PC-9 (cell line): ENCODE measurements at regions not wholly inside any gene's neighbourhood (a gene's known extent, or its start where the extent isn't known, plus 50 kb on each side); places are given as distances from the start of the nearest gene placed in this dataset.
"Not testable (repeated sequence)": the region's sequence is repeated elsewhere in the genome, so short reads cannot be mapped to it uniquely, and the experiment has no call there.

Experiments used
- BruUV-seq: library from RNA; stranded (reverse); fragments of 400-500 nt; replicated peaks from 2 replicates; lab custom pipeline; 2021; lab: Mats Ljungman, UMichigan
- CTCF ChIA-PET: fragments of 300-600 bp; sonication (Branson Sonifier 250); formaldehyde crosslinking; loops from one replicate; lab custom pipeline; 2022; ENCODE audit warnings: antibody characterized with exemption; lab: Charles Lee
- POLR2A ChIA-PET: fragments of 300-600 bp; sonication (Branson Sonifier 250); formaldehyde crosslinking; loops from one replicate; lab custom pipeline; 2022; ENCODE audit warnings: antibody characterized with exemption; ENCODE audit not compliant: unreplicated experiment; lab: Charles Lee
- DNase-seq, 2 experiments: peaks; one replicate each; pipeline versions ENCODE4 v3.0.0 to v3.0.0-alpha.2; 2015 to 2022; ENCODE audit warnings: mixed read lengths in 1 of 2
- H2AFZ ChIP-seq: fragments of 200-600 bp; sonication (generic); 2 replicates; pipeline ENCODE4 v1.8.1; 2017; ENCODE audit warnings: antibody characterized with exemption
- H3F3A ChIP-seq: fragments of 200-600 bp; sonication (generic); 2 replicates; pipeline ENCODE4 v1.8.1; 2017; ENCODE audit warnings: antibody characterized with exemption, mild to moderate bottlenecking, low read depth; ENCODE audit not compliant: insufficient read depth
- H3K27ac ChIP-seq: fragments of 200-600 bp; sonication (generic); 2 replicates; pipeline ENCODE4 v1.6.1; 2016; ENCODE audit warnings: mixed run types
- H3K27me3 ChIP-seq: fragments of 200-600 bp; sonication (generic); 2 replicates; pipeline ENCODE4 v1.6.1; 2016; ENCODE audit warnings: low read depth, mixed run types; ENCODE audit not compliant: insufficient read depth
- H3K36me3 ChIP-seq: fragments of 200-600 bp; sonication (generic); 2 replicates; pipeline ENCODE4 v1.6.1; 2016; ENCODE audit warnings: low read depth, mixed run types
- H3K4me1 ChIP-seq: fragments of 200-600 bp; sonication (generic); replicated peaks from 2 replicates; pipeline ENCODE4 v1.6.1; 2016; ENCODE audit warnings: mixed run types; ENCODE audit not compliant: insufficient read depth
- H3K4me2 ChIP-seq: fragments of 200-600 bp; sonication (generic); 2 replicates; pipeline ENCODE4 v1.6.1; 2017; ENCODE audit warnings: mixed run types
- H3K4me3 ChIP-seq: fragments of 200-600 bp; sonication (generic); 2 replicates; pipeline ENCODE4 v1.6.1; 2016; ENCODE audit warnings: mixed run types
- H3K79me2 ChIP-seq: fragments of 200-600 bp; sonication (generic); 2 replicates; pipeline ENCODE4 v1.6.1; 2017; ENCODE audit warnings: low read depth, mixed run types
- H3K9me2 ChIP-seq: fragments of 200-600 bp; sonication (generic); 2 replicates; pipeline ENCODE4 v1.8.1; 2017; ENCODE audit warnings: mild to moderate bottlenecking; ENCODE audit not compliant: insufficient read depth
- H3K9me3 ChIP-seq: fragments of 200-600 bp; sonication (generic); 2 replicates; pipeline ENCODE4 v1.8.1; 2016; ENCODE audit warnings: low read depth; ENCODE audit not compliant: insufficient read depth
- H4K20me1 ChIP-seq: fragments of 200-600 bp; sonication (generic); 2 replicates; pipeline ENCODE4 v1.8.1; 2017; ENCODE audit not compliant: insufficient read depth
- EZH2 ChIP-seq: fragments of 200-600 bp; sonication (generic); IDR thresholded peaks from 2 replicates; pipeline ENCODE4 v1.8.0; 2017; ENCODE audit warnings: antibody characterized with exemption, low read depth
- intact Hi-C: fragments of 100-400 bp; cut with micrococcal nuclease; formaldehyde crosslinking; loops from one replicate; pipeline ENCODE4 v1.10.0; 2022; ENCODE audit not compliant: unreplicated experiment
- TF ChIP-seq, protein P1 (sequence below): fragments of 200-600 bp; sonication (generic); conservative IDR thresholded peaks from 2 replicates; pipeline ENCODE4 v1.6.1; 2017; ENCODE audit warnings: mixed run types, antibody characterized with exemption, mild to moderate bottlenecking, moderate library complexity

DNA sequence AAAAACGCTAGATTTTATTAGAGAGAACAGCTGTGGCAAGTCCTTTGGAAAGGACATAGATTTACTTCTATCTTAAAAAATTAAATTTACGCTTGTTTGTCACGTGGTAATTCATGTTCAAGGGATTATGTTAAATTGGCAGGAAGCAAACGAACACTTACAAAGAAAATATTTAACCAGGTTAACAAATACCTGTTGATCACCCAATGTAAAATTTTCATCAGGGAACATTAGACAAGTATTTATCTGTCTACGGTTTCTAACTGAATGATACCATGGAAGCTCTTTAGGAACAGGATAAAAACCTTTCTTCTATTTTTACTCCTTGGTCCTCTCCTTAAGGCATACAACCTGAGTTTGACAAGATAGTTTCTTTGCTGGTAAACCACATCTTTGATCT, 122.2 kb downstream of the NOC3L start:
- intact Hi-C loops, result no loop called here

DNA sequence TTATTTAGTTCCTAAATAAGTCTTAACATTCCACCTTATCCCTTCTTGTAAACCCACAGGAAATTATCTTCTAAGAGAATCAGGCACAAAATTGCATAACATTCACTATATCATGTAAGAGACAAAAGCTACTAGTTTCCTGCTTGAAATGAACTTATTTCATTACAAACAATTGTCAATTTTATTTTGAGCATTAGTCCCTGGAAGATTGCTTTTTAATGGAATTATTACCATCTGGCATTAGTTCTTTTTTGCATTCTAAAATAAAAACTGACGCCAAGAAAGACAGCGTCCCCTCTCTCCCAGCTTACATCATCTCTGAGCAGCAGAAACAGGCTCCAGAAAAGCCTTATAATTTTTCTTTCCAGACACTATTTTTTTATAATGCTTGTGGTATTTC, 121.8 kb downstream of the NOC3L start:
- Histone ChIP-seq H3K9me2 (no peaks in the 10 kb centered on the region), H3K27me3 (no peaks in the 10 kb centered on the region), H3F3A (0 out of 2 replicates have a peak, but pooled peaks cover 3% of the 10 kb centered on the region), H2AFZ (no peak overlapping the region), H3K36me3 (no peaks in the 10 kb centered on the region), H3K4me3 (no peak overlapping the region), H3K27ac (no peak overlapping the region), H3K4me1 (no peaks in the 10 kb centered on the region), H3K4me2 (no peak overlapping the region), H3K9me3 (no peaks in the 10 kb centered on the region), H3K79me2 (no peaks in the 10 kb centered on the region), H4K20me1 (no peaks in the 10 kb centered on the region)
- TF ChIP-seq EZH2, result no peak
- BruUV-seq, result no TSS peak
- no peak for DNase-seq
- intact Hi-C loops, result no loop called here
- ChIA-PET CTCF (no interaction called here), POLR2A (no interaction called here)

More for the DNA sequence above, 122.2 kb downstream of the NOC3L start:
- H2AFZ ChIP-seq, result no peak overlapping the region
- TF ChIP-seq, protein P1, sequence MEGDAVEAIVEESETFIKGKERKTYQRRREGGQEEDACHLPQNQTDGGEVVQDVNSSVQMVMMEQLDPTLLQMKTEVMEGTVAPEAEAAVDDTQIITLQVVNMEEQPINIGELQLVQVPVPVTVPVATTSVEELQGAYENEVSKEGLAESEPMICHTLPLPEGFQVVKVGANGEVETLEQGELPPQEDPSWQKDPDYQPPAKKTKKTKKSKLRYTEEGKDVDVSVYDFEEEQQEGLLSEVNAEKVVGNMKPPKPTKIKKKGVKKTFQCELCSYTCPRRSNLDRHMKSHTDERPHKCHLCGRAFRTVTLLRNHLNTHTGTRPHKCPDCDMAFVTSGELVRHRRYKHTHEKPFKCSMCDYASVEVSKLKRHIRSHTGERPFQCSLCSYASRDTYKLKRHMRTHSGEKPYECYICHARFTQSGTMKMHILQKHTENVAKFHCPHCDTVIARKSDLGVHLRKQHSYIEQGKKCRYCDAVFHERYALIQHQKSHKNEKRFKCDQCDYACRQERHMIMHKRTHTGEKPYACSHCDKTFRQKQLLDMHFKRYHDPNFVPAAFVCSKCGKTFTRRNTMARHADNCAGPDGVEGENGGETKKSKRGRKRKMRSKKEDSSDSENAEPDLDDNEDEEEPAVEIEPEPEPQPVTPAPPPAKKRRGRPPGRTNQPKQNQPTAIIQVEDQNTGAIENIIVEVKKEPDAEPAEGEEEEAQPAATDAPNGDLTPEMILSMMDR, result no peak
- no peak for TF ChIP-seq EZH2
- no peak overlapping the region for H3K27ac ChIP-seq
- H3K36me3 ChIP-seq, result no peaks in the 10 kb centered on the region
- no peak overlapping the region for H3K4me3 ChIP-seq
- POLR2A ChIA-PET, result no interaction called here
- H3K4me2 ChIP-seq, result no peak overlapping the region
- no peaks in the 10 kb centered on the region for H4K20me1 ChIP-seq
- no peaks in the 10 kb centered on the region for H3K4me1 ChIP-seq
- H3K27me3 ChIP-seq, result no peaks in the 10 kb centered on the region
- no TSS peak for BruUV-seq
- DNase-seq, result no peak
- no peaks in the 10 kb centered on the region for H3K79me2 ChIP-seq
- H3K9me3 ChIP-seq, result no peaks in the 10 kb centered on the region
- CTCF ChIA-PET, result no interaction called here
- H3F3A ChIP-seq, result 0 out of 2 replicates have a peak, but pooled peaks cover 3% of the 10 kb centered on the region
- no peaks in the 10 kb centered on the region for H3K9me2 ChIP-seq

DNA sequence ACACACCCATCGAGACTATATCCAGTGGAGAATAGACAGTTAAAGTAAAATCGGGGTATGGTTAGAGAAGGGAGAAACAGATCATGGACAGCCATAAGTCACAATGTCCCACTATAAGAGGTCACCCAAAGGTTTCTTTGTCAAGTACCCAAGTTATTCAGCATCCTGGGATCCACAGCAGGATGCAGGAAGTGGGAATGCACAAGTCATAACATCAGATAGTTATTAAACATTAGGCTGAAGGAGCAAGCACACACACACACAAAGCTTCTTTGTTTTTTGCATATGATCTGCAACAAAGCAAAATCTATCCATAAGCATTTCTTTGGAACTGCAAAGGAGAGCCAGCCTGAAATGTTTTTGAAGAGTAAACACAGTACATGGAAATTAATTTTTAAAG, 111.6 kb downstream of the NOC3L start:
- Histone ChIP-seq H3K4me2 (no peak overlapping the region), H3K79me2 (no peaks in the 10 kb centered on the region), H3F3A (no peaks in the 10 kb centered on the region), H3K36me3 (no peaks in the 10 kb centered on the region), H2AFZ (no peak overlapping the region), H4K20me1 (no peaks in the 10 kb centered on the region), H3K4me1 (no peaks in the 10 kb centered on the region), H3K9me2 (no peaks in the 10 kb centered on the region), H3K27ac (no peak overlapping the region), H3K4me3 (no peak overlapping the region), H3K9me3 (no peaks in the 10 kb centered on the region), H3K27me3 (no peaks in the 10 kb centered on the region)
- intact Hi-C loops, result no loop called here
- no peak for TF ChIP-seq EZH2
- TF ChIP-seq, protein P1, result no peak
- CTCF ChIA-PET, result no interaction called here
- POLR2A ChIA-PET, result no interaction called here
- no peak for DNase-seq
- no TSS peak for BruUV-seq

DNA sequence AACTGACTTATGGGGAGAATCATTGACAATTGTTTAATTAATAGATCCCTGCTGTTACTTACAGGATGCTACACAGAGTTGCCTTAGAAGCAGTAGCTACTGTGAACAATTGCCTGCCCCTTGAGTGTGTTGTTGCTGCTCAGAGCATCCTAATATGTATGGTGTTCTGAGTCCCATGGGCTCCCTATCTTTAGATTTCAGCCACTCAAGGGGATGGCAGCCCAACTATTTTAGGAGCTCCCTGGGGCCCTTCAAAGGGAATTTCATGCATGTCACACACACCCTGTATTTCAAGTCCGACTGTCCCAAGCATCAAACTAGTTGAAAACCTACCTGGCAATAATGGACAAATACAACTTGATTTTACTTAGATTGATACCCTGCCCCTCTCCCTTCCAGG, 111.2 kb downstream of the NOC3L start:
- H3K4me2 ChIP-seq, result no peak overlapping the region
- no peak overlapping the region for H3K27ac ChIP-seq
- H3F3A ChIP-seq, result no peaks in the 10 kb centered on the region
- H3K9me2 ChIP-seq, result no peaks in the 10 kb centered on the region
- H3K9me3 ChIP-seq, result no peaks in the 10 kb centered on the region
- H3K27me3 ChIP-seq, result no peaks in the 10 kb centered on the region
- BruUV-seq, result no TSS peak
- intact Hi-C loops, result no loop called here
- ChIA-PET POLR2A (no interaction called here), CTCF (no interaction called here)
- no peak for DNase-seq
- TF ChIP-seq, protein P1, result no peak
- no peak for TF ChIP-seq EZH2
- no peak overlapping the region for H3K4me3 ChIP-seq
- no peaks in the 10 kb centered on the region for H3K36me3 ChIP-seq
- no peaks in the 10 kb centered on the region for H3K4me1 ChIP-seq
- no peaks in the 10 kb centered on the region for H3K79me2 ChIP-seq
- H2AFZ ChIP-seq, result no peak overlapping the region
- no peaks in the 10 kb centered on the region for H4K20me1 ChIP-seq

DNA sequence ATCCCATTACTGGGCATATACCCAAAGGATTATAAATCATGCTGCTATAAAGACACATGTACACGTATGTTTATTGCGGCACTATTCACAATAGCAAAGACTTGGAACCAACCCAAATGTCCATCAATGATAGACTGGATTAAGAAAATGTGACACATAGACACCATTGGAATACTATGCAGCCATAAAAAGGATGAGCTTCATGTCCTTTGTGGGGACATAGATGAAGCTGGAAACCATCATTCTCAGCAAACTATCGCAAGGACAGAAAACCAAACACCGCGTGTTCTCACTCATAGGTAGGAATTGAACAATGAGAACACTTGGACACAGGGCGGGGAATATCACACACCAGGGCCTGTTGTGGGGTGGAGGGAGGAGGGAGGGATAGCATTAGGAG, 105.3 kb downstream of the NOC3L start:
- BruUV-seq, intact Hi-C loops, H2AFZ ChIP-seq: not testable (repeated sequence)

More for the DNA sequence above, 105.3 kb downstream of the NOC3L start:
- POLR2A ChIA-PET, H4K20me1 ChIP-seq, H3K36me3 ChIP-seq, H3K9me3 ChIP-seq, H3K4me3 ChIP-seq, H3K4me2 ChIP-seq, H3K27me3 ChIP-seq, CTCF ChIA-PET, H3K4me1 ChIP-seq, H3F3A ChIP-seq, H3K27ac ChIP-seq, DNase-seq, H3K79me2 ChIP-seq, H3K9me2 ChIP-seq: not testable (repeated sequence)
